ENCODE measurements at regions not wholly inside any gene's neighbourhood (a gene's known extent, or its start where the extent isn't known, plus 50 kb on each side); places are given as distances from the start of the nearest gene placed in this dataset.
"Not testable (repeated sequence)": the region's sequence is repeated elsewhere in the genome, so short reads cannot be mapped to it uniquely, and the experiment has no call there.

DNA sequence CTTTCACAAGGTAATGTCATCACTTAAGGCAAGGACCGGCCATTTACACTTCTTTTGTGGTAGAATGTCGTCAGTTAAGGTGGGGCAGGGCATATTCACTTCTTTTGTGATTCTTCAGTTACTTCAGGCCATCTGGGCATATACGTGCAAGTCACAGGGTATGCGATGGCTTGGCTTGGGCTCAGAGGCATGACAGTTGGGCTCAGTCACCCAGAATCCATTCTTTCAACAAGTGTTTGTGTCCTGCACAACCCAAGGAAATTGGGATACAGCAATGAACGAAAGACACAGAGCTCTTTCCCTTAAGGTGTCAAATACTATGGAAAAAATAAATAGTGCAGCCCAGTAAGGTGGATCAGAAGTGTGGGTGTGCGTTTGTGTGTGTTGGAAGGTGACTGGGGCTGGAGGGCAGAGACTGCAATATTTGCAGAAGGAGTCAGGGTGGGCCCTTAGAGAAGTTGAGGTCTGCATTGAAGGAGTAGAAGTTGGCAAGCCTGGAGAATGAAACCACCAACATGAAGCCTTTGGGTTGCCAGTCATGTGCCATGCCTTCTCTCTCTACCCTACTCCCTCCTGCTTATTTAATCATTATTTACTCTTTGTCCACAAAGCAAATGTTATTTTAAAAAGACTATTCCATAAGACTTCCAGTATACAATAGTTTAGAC, 222.8 kb upstream of the PRKCQ start:
- no peak for DNase-seq

DNA sequence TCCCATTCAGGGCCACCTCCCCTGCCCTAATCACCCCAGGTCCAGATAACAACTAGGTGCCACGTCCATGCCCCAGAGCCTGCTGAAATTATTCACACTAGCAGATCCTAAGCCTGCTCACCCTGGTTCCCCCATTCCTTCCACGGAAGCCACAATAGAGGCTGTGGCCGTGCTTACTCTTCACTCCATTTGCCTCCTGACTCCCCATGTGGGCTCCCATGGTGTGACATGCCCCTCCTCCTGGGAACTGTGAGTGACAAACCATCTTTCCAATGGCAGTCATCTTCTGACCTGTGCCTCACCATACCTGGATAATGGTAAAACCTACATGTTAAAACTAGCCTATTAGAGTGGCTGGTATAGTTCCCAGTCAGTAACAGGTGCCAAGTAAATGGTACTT, 216.2 kb upstream of the PRKCQ start:
- DNase-seq, result no peak

DNA sequence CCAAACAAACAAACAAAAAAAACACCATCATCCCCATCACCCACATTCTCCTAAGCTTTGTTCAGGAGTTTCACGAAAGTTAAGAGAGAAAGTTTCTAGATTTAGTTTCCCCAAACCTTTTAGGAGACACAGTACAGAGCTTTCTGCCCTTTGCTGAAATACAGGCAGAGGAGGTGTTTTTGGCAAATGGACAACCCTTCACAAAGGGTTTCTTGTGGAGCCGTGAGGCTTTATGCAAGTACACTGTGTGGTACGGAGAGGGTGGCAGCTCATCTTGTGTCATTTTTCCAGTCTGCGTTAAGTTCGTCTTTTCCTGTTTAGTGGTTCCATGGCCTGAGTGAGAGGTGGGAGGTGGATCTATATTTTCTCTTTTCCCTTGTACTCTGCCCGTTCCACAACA, 215.5 kb upstream of the PRKCQ start:
- no peak for DNase-seq

DNA sequence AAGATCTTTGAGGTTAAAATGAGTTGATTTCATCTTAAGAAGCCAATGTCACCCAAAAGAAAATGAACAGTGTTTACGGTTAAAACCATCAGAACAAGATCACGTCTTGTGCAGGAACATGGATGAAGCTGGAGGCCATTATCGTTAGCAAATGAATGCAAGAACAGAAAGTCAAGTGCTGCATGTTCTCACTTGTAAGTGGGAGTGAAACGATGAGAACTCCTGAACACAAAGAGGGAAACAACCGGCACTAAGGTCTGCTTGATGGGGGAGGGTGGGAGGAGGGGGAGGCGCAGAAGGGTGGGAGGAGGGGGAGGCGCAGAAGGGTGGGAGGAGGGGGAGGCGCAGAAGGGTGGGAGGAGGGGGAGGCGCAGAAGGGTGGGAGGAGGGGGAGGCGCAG, 214.8 kb upstream of the PRKCQ start:
- not testable (repeated sequence) for DNase-seq

DNA sequence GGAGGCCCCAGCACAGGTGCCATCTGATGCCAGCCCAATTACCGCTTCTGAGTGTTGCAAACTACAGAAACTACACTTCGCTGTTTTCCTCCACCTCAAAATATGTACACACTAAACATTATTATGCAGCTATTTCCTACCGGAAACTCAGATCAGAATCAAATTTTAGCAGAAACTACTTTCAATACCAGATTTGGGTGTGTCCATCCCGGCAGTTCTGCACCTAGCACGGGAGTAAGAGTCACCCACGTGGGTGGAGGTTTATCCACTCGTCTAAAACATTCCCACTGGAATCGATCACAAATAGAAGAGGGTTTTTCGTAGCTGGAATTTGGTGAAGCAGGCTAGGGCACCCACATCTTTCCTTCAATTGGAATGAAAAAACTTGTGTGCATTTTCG, 214.4 kb upstream of the PRKCQ start:
- no peak for DNase-seq

DNA sequence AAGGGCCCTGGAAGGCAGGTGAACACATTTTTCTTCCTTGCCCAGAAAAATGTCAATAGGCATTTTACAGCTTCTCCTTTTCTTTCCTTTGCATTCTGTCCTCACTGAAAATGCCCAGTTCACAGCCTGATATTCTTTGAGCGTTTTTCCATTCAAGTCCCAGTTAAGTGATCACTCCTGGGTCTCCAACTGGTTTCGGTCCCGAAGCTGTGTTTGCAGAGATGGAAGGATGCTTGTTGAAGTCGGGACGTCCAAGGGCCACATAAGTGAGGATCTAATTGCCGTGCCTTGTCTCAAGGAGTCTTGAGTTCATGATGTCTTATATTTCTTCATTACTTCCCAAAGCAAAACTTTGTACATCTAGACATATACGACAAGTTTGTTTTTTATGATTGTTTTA, 208.7 kb upstream of the PRKCQ start:
- DNase-seq, result no peak

DNA sequence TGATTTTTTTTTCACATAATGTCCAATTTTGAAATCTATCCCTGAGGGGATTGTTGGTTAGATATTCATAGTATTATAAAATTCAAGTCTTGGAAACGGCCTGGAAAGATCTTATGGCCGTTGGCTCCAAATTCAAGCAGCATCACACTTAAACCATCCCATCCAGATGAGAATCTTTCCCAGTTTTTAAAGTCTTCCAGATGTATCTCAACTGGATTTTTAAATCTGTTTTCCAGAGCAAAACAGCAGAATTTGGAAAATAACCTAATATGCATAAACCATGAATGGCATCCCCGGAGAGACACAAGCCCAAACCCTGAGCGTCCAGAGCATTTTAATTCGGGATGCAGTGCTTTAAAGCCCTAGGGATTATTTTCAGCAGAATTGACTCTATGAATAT, 208.2 kb upstream of the PRKCQ start:
- DNase-seq, result no peak

DNA sequence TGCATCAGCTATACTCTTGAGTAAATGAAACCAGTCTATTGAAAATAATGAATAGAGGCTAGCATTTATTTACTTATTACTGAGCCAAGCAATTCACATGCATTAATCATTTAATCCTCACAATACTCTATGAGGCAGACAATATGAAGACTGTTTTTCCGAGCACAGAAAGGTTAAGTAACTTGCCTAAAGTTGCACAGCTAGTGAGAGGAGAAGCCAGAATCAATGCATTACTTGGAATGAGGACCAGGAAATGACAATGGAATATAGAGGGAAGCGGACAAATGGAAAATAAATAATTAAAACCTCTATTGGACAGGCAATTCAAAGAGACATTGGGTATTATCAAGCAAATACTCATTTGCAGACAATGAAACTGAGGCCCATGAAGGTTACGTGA, 207.6 kb upstream of the PRKCQ start:
- DNase-seq, result no peak

DNA sequence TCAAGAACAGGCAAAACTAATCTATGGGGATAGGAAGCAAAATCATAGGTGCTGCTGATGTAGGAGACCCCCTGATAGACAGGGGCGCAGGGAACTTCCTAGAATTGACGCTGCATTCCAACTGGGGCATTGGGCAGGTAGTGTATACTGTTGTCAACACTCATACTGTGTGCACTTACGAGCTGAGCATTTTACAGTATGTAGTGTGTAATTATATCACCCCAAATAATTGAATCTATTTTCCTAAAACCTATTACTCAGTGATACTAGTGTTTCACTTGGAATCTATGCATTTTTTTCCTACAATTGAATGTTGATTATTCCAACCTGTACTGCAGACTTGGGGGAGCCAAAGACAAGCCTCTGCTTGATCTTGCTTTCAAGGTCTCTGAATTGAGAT, 207.0 kb upstream of the PRKCQ start:
- DNase-seq, result no peak

DNA sequence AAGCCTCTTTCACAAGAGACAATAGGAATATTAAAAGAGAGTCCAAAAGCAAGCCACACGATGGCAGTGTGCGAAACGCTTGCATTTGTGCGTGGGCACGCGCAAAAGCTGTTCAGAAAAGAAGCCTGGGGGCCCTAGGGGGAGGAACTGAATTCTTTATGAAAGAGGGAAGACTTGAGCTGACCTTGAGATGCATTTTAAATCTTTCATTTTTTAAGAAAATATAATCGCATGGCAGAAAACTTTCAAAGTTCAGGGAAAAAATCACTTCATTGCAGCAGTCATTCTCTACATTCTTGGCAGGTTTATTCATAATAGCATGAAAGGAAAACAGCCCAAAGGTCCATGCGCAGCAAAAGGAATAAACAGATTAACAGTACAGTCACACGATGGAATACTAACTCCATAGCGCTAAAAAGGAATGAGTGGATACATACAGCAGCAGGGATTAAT, 206.5 kb upstream of the PRKCQ start:
- DNase-seq, result no peak

DNA sequence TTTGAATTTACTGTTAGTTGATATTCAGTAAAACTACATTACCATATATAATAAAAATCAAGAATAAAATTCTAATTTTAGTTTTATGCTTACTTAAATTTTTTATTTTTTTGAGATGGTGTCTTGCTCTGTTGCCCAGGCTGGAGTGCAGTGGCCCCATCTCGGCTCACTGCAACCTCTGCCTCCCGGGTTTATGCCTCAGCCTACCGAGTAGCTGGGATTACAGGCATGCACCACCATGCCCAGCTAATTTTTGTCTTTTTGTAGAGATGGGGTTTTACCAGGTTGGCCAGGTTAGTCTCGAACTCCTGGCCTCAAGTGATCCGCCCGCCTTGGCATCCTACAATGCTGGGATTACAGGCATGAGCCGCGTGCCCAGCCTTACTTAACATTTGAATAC, 204.4 kb upstream of the PRKCQ start:
- not testable (repeated sequence) for DNase-seq

DNA sequence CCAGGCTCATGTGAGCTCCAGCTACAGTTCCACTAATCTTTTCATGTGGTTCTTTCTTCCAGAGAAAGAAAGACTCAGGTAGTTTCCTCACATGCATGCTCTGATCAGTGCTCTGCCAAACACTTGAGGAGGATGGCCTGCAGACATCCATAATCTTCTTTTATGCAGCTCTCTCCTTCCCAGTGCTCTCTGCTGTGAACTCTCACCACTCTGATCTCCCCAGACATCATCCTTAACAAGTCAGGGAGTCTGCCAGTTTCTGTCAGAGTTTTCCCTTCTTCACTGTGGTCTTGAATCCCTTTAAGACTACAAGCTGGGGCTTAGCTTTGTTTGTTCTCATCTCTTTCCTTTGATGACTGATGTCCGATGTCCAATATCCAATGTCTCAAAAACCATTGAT, 203.4 kb upstream of the PRKCQ start:
- DNase-seq, result no peak

DNA sequence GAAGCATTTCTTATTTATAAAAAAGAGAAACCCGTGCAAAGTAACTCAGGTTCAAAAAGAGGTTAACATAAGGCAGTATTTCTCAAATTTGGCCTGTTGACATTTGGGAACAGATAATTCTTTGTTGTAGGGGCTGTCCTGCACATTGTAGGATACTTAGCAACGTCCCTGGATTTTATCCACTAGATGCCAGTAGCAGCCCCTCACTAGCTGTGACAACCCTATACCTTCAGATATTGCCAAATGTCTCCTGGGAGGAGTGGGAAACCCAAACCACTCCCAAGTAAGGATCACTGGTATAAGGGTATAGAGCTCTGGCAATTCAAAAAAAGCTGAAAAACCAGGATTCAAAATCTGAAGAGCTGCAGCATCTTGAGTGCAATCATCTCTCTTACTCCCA, 202.3 kb upstream of the PRKCQ start:
- no peak for DNase-seq

DNA sequence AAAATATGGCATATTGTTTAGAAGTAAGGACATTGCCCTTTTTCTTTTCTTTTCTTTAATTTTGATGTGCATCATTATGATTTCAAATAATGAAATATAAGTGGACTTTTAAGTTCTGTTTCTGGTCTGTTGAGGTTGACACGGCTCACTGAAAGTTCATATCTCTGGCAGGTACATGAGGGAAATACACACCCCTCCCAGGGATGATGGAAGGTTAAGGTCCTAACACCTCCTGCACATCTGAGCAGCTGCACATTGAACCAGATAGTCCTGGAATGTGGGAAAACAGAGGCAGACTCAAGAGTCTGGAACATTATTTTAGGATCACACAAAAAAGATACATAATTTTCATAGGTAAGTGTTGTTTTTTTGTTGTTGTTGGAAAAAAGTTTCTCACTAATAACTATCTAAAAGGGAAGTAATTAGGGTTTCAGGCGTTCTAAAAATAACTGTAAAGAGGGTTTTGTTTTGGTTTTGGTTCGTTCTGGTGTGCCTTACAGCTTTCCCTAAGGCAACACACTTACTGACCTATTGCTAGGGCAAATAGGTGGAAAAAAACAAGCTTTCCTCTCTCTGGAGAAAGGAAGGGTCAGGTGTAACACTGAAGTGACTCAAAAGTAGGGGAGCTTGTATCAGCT, 201.2 kb upstream of the PRKCQ start:
- no peak for DNase-seq

DNA sequence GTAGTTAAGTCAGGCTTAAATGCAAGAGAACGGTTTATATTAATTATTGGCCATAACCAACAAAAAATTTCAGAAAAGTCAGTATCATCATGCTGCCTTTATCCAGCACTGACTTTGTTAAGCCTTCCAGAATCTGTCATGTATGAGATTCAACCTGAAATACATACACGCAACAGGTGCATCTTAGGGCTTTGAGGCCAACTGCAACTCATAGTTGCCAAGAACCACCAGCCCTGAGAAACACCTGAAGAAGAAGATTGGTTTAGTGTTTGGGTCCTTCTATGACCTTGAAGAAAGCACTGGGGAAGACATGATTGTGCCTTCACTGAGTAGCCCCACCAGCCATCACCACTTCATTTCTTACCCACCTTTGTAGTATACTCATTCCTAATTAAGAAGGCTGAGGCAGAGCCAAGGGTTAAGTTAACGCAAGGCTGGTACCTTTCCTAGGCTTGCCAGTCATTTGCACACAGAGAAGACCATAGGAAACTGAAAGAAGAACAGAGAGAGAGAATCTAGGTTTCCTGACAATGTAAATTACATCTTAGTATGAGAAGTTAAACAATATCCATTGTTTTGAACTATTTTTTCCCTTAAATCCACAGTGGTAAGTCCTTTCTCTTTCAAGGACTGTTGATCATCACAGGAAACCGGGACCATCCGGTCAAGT, 200.1 kb upstream of the PRKCQ start:
- DNase-seq, result no peak

DNA sequence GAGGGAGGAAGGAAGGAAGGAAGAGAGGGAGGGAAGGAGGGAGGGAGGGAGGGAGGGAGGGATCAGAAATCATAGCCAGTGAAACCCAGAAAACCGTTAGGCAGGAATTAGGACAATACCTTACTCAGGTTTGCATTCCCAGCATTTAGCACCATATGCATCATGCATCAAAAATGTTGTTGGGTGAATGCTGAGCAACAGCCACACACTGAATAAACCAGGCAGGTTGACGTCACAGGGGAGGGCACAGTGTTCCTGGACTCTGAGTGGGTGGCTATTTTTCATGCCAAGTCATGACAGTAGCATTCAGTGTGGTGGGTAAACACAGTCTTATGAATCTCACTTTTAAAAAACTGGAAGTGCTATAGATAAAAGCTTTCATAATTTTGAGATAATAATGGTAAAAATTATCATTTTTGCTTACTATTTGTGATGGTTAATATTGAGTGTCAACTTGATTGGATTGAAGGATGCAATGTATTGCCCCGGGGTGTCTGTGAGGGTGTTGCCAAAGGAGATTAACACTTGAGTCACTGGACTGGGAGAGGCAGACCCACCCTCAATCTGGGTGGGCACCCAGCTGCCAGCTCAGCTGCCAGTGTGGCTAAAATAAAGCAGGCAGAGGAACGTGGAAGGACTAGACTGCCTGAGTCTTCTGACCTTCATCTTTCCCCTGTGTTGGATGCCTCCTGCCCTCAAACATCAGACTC, 199.1 kb upstream of the PRKCQ start:
- no peak for DNase-seq

DNA sequence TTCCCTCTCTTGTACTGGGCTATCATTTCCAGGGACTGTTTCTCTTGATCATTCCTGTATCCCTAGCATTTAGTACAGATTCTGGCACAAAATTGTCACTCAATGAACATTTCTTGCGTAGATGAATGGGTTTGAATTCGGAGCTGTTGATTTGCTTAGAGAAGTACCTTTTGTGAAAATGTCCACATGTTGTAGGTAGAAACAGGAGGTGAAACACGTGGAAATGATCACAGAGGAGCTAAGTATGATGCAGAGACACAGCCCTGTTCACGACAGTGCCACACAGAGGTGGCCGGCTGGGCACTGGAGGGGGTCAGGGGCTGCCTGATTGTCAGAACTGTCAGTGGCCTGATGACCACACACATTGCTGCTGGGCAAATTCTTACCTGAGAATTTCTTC, 196.1 kb upstream of the PRKCQ start:
- DNase-seq, result no peak

DNA sequence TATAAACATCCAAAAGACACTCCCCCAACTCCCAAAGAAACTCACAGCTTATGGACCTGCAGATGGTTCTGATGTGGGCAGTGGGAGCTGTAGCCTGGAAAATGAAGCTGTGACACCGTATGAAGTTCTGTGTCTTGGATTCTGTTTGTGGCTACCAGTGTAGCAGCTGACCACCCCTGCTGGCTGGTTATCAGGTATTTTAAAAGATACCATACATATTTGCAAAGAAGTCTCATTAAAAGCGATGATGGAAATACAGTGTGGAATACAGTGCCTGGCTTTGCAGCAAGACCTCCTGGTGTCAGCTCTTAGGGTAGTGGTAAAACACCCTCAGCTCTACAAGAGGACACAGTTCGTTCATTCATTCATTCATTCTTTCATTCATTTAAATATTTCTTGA, 194.3 kb upstream of the PRKCQ start:
- no peak for DNase-seq

DNA sequence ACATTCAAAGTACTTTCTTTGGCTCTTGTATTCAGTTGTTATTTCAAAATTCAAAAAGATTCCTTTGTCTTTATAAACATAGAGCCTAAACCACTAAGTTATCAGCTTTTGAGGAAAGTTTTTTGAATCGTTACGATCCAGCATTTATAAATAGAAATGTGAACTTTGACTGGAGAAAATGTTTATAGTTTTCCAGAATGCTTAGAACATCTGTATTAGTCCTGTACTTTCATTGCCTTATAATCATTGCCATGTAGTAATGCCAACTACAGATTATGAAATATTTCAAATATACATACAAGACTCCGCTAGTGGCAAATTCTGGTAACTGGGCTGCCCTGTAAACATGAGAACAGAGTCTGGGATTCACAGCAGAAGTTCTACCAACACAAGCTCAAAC, 191.3 kb upstream of the PRKCQ start:
- no peak for DNase-seq

DNA sequence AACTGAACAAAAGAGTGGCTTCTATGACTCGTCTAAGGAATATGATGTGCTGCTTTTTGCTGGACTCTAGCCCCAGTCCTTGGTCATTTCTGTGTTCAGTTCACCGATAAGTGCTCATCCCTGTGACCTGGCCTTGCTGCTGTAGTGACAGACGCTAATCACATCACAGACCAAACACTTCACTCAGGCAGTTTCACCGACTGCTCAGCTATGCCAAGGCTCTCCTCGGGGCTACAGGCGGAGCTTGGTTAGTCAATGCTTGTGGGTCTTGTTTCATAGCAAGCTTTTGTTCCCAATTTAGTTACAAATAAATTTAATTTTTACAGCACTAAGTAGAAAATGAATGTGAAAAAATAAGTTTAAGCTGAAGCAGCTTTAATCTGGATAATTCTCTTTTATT, 190.8 kb upstream of the PRKCQ start:
- no peak for DNase-seq

DNA sequence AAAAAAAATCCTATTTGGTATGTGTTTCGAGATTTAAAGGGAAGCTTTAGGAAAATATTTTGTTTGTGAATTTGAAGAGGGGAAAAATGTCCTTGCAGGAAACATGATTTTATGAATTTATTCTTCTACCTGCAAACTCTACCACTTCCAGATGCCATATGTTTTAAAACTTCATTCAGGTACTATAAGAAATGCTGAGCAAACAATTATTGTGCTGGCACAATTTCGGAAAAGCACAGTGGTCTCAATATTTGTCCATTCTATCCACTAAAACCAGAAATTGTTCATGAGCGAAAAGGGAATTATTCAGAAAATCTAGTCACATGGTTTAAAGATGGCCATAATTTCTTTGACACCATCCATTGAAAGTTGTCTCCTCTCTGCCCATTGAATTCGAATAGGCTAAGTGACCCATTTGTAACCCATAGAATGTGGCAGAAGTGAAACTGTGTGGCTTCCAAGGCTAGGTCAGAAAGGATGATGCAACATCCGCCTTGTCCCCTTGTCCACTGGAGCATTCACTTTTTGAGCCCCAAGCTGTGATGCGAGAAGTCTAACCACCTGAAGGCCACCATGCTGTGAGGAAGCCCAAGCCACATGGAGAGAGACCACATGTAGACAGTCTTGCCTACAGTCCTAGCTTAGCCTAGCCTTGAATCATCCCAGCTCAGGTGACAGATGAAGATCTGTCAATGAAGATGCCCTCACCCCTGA, 189.8 kb upstream of the PRKCQ start:
- DNase-seq, result no peak

DNA sequence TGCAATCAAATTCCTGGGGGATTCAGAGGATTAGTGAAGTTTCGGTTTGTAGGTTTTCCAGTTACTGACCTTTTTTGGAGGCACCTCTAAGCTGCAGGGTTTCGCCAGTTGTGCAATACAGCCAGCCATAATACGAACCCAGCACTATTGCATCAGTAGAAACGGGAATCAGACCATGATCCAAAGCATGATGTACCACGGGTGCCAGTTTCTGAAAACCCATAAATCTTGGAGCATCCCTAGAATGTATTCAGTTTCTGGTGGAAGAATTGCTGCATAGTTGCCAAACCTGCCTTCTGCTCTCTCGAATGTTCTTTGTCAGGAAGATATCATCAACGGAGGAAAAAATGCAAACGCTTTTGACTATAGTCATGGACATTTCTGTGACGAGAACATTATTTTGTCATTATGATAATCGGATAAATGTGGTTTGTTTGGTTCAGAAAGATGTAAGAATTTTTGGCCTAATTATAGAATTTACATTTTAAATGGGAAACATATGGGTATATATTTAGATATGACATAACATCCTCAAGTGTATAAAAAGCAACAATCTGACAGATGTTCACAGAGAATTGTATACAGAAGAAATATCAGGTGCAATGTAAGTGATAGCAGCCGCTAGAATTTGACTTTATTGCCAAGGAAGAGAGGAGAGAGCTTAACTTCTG, 186.2 kb upstream of the PRKCQ start:
- no peak for DNase-seq

DNA sequence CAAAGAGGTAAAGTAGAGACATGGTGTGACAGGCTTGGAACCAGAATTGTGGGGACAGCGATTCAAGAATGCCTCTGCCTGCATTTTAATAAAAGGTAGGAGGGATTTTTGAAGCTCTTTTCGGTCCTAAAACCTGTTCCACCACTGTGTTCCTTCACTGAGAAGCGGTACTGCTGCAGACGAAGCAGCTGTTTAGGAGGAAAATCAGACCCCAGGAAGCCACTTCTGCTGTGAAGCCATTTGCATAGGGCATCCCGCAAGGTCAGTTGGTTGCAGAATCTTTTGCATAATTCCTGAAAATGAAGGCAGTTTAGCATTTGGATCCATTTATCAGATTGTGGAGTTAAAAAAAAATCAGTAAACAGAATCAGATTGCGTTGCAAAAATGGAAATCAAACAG, 183.3 kb upstream of the PRKCQ start:
- no peak for DNase-seq
